HFFc6 (cell line): ENCODE measurements at regions not wholly inside any gene's neighbourhood (a gene's known extent, or its start where the extent isn't known, plus 50 kb on each side); places are given as distances from the start of the nearest gene placed in this dataset.

ENCODE experiments used
- DNase-seq: peaks from one replicate; pipeline ENCODE4 v3.0.0-alpha.2; 2018
- H3K27ac Mint-ChIP-seq: 2 replicates; pipeline ENCODE4 v1.8.0; 2020; ENCODE audit warnings: mild to moderate bottlenecking, mixed read lengths
- H3K27me3 Mint-ChIP-seq: 2 replicates; pipeline ENCODE4 v1.8.0; 2021; ENCODE audit warnings: mild to moderate bottlenecking, moderate library complexity, mixed read lengths; ENCODE audit not compliant: insufficient read depth
- H3K36me3 Mint-ChIP-seq: 2 replicates; pipeline ENCODE4 v1.8.0; 2021; ENCODE audit warnings: low read depth, mixed read lengths
- H3K4me1 Mint-ChIP-seq: 2 replicates; pipeline ENCODE4 v1.8.0; 2020; ENCODE audit warnings: low read depth, mixed read lengths
- H3K4me3 Mint-ChIP-seq: 2 replicates; pipeline ENCODE4 v1.8.0; 2020; ENCODE audit warnings: mild to moderate bottlenecking, moderate library complexity, mixed read lengths
- H3K9me3 Mint-ChIP-seq: 2 replicates; pipeline ENCODE4 v1.8.0; 2020; ENCODE audit warnings: mild to moderate bottlenecking, mixed read lengths
- CTCF ChIP-seq: fragments of 200-600 bp; sonication (generic); IDR thresholded peaks from 2 replicates; pipeline ENCODE4 v1.5.0; 2021; ENCODE audit warnings: antibody characterized with exemption, mild to moderate bottlenecking

GRCh38 chr5:178808886-178809285 is 50.9 kb upstream of the ZNF354B start:
- H3K27ac Mint-ChIP-seq, result no peak overlapping the region

GRCh38 chr5:178801021-178801420 is 58.7 kb upstream of the ZNF354B start:
- peaks cover 40% of the 10 kb centered on the region; the same call in 1 of the 2 replicates for H3K9me3 Mint-ChIP-seq
- peaks cover 5% of the 10 kb centered on the region; the same call in 1 of the 2 replicates for H3K36me3 Mint-ChIP-seq
- no peaks in the 10 kb centered on the region for H3K4me1 Mint-ChIP-seq

More at GRCh38 chr5:178808886-178809285, 50.9 kb upstream of the ZNF354B start:
- no peak for TF ChIP-seq CTCF
- Mint-ChIP-seq H3K36me3 (0 out of 2 replicates have a peak, but pooled peaks cover 7% of the 10 kb centered on the region), H3K27me3 (no peaks in the 10 kb centered on the region), H3K9me3 (peaks cover 44% of the 10 kb centered on the region), H3K4me1 (no peaks in the 10 kb centered on the region), H3K4me3 (no peak overlapping the region)
- no peak for DNase-seq

GRCh38 chr5:178797546-178798440 is 62.0 kb upstream of the ZNF354B start:
- Mint-ChIP-seq H3K4me1 (no peaks in the 10 kb centered on the region), H3K4me3 (no peak overlapping the region), H3K36me3 (peaks cover 5% of the 10 kb centered on the region; the same call in 1 of the 2 replicates), H3K27me3 (peaks cover 5% of the 10 kb centered on the region), H3K27ac (no peak overlapping the region), H3K9me3 (peaks cover 34% of the 10 kb centered on the region; the same call in 1 of the 2 replicates)
- DNase-seq, result no peak
- TF ChIP-seq CTCF, result no peak

More at GRCh38 chr5:178801021-178801420, 58.7 kb upstream of the ZNF354B start:
- no peak for DNase-seq
- H3K27me3 Mint-ChIP-seq, result peaks cover 3% of the 10 kb centered on the region; the same call in 1 of the 2 replicates
- TF ChIP-seq CTCF, result no peak
- H3K4me3 Mint-ChIP-seq, result no peak overlapping the region
- H3K27ac Mint-ChIP-seq, result no peak overlapping the region

GRCh38 chr5:178797101-178797521 is 62.6 kb upstream of the ZNF354B start:
- peaks cover 5% of the 10 kb centered on the region; the same call in 1 of the 2 replicates for H3K36me3 Mint-ChIP-seq
- no peaks in the 10 kb centered on the region for H3K4me1 Mint-ChIP-seq
- H3K27me3 Mint-ChIP-seq, result peaks cover 5% of the 10 kb centered on the region
- no peak for TF ChIP-seq CTCF
- no peak for DNase-seq
- peaks cover 40% of the 10 kb centered on the region for H3K9me3 Mint-ChIP-seq
- no peak overlapping the region for H3K4me3 Mint-ChIP-seq
- no peak overlapping the region for H3K27ac Mint-ChIP-seq

GRCh38 chr5:178796165-178796945 is 63.4 kb upstream of the ZNF354B start:
- H3K4me1 Mint-ChIP-seq, result no peaks in the 10 kb centered on the region
- peaks cover 5% of the 10 kb centered on the region; the same call in 1 of the 2 replicates for H3K36me3 Mint-ChIP-seq

More at GRCh38 chr5:178796165-178796945, 63.4 kb upstream of the ZNF354B start:
- H3K27me3 Mint-ChIP-seq, result peaks cover 8% of the 10 kb centered on the region
- H3K9me3 Mint-ChIP-seq, result peaks cover 34% of the 10 kb centered on the region
- H3K4me3 Mint-ChIP-seq, result no peak overlapping the region
- no peak overlapping the region for H3K27ac Mint-ChIP-seq
- no peak for DNase-seq
- no peak for TF ChIP-seq CTCF
